ENCODE measurements at regions not wholly inside any gene's neighbourhood (a gene's known extent, or its start where the extent isn't known, plus 50 kb on each side); places are given as distances from the start of the nearest gene placed in this dataset.

DNA sequence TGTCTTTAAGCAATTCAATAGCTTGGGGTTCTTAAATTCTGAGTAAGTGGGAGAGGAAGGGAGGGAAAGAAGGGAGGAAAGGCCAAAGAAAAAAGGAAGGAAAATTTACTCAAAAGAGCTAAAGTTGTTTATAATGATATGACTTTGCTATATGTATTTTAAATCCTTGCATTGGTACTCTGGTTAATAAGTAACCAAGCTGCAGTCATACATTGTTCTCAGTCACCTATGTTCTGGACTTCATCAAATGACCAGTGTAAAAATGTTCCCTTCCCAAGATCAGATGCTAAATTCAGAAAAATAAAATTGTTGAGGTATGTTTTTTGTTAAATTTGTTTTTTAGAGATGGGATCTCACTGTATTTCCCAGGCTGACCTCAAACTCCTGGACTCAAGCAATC is 259.9 kb upstream of the CPNE8 start:
- no peak overlapping the region for H3K14ac ChIP-seq (ENCODE audit: insufficient read depth, low read length)
- no peak overlapping the region for H2BK5ac ChIP-seq (ENCODE audit: insufficient read length, low read length)
- H4K8ac ChIP-seq (replicated peaks; ENCODE audit: insufficient read length, low read depth, low read length) = no peak overlapping the region
- H3K27ac Mint-ChIP-seq = 0 out of 7 replicates have a peak overlapping the region, but pooled peaks of 1 of the 3 experiments have one; percentile 14
- H4K91ac ChIP-seq (ENCODE audit: insufficient read length, low read depth, low read length) = no peak overlapping the region
- no peak overlapping the region for H3K56ac ChIP-seq (ENCODE audit: insufficient read length, low read depth, low read length)
- H3K36me3 Mint-ChIP-seq (ENCODE audit: insufficient read depth in 1 of 3, low read depth in 3 of 3) = no peaks in the 10 kb centered on the region
- no peak for DNase-seq
- no peak overlapping the region for H3K18ac ChIP-seq (ENCODE audit: insufficient read length, low read depth, low read length)
- H2BK20ac ChIP-seq (ENCODE audit: low read depth, low read length, poor library complexity, severe bottlenecking) = no peak overlapping the region
- no peak overlapping the region for H3K9ac ChIP-seq (ENCODE audit: extremely low read depth, insufficient read length, low read length)
- H3K79me1 ChIP-seq (ENCODE audit: insufficient read depth, low read depth, low read length, poor library complexity, severe bottlenecking) = no peaks in the 10 kb centered on the region
- no peaks in the 10 kb centered on the region for H3K27me3 ChIP-seq (ENCODE audit: insufficient read depth, low read length)
- H3T11ph ChIP-seq (ENCODE audit: low read length) = no peak overlapping the region
- H3K9me3 ChIP-seq (ENCODE audit: control insufficient read depth, low read depth, low read length) = no peaks in the 10 kb centered on the region
- no peak overlapping the region for H4K5ac ChIP-seq (ENCODE audit: insufficient read length, low read depth, low read length)
- no peak overlapping the region for H3K23ac ChIP-seq (ENCODE audit: insufficient read length, low read depth, low read length)
- no peaks in the 10 kb centered on the region for H3K79me2 ChIP-seq (ENCODE audit: insufficient read depth, low read length)
- no peak overlapping the region for H2AK5ac ChIP-seq (ENCODE audit: insufficient read length, low read length)
- no peak overlapping the region for H3K4me2 ChIP-seq (ENCODE audit: insufficient read depth, insufficient read length, low read length)
- no peak overlapping the region for H3K27ac ChIP-seq (ENCODE audit: insufficient read length, low read depth, low read length)
- no peak overlapping the region for H3K4me3 Mint-ChIP-seq
- no peak overlapping the region for H2BK120ac ChIP-seq (ENCODE audit: low read depth, low read length, poor library complexity, severe bottlenecking)
- H4K20me1 ChIP-seq (ENCODE audit: control insufficient read depth, insufficient read depth, insufficient read length) = no peaks in the 10 kb centered on the region
- H2BK15ac ChIP-seq (ENCODE audit: low read depth, low read length) = no peak overlapping the region
- no peak overlapping the region for H3K4ac ChIP-seq (ENCODE audit: low read depth, low read length)
- no peak overlapping the region for H2BK12ac ChIP-seq (ENCODE audit: insufficient read length, low read depth, low read length)
- TF ChIP-seq, protein P1, sequence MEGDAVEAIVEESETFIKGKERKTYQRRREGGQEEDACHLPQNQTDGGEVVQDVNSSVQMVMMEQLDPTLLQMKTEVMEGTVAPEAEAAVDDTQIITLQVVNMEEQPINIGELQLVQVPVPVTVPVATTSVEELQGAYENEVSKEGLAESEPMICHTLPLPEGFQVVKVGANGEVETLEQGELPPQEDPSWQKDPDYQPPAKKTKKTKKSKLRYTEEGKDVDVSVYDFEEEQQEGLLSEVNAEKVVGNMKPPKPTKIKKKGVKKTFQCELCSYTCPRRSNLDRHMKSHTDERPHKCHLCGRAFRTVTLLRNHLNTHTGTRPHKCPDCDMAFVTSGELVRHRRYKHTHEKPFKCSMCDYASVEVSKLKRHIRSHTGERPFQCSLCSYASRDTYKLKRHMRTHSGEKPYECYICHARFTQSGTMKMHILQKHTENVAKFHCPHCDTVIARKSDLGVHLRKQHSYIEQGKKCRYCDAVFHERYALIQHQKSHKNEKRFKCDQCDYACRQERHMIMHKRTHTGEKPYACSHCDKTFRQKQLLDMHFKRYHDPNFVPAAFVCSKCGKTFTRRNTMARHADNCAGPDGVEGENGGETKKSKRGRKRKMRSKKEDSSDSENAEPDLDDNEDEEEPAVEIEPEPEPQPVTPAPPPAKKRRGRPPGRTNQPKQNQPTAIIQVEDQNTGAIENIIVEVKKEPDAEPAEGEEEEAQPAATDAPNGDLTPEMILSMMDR (conservative IDR thresholded peaks at IDR 0.05) = no peak
- H3K23me2 ChIP-seq (ENCODE audit: insufficient read length, low read depth, low read length, poor library complexity, severe bottlenecking) = no peaks in the 10 kb centered on the region
- H3K4me1 ChIP-seq (ENCODE audit: insufficient read depth, low read length) = no peaks in the 10 kb centered on the region
- H3K9me3 Mint-ChIP-seq = no peaks in the 10 kb centered on the region; a peak in 1 of 5 replicates
- no peaks in the 10 kb centered on the region for H3K27me3 Mint-ChIP-seq (ENCODE audit: low read depth)
- no peak overlapping the region for H2AFZ ChIP-seq (ENCODE audit: low read length)
- no peaks in the 10 kb centered on the region; a peak in 1 of 4 replicates for H3K4me1 Mint-ChIP-seq

All from H9 (cell line).